ENCODE measurements at regions not wholly inside any gene's neighbourhood (a gene's known extent, or its start where the extent isn't known, plus 50 kb on each side); places are given as distances from the start of the nearest gene placed in this dataset.

- H3K4me3 ChIP-seq (ENCODE audit: low read length): no peak overlapping the region
- DNase-seq (ENCODE audit: low read depth): no peak
- no peak for TF ChIP-seq CTCF (conservative IDR thresholded peaks at IDR 0.05; ENCODE audit: low read depth, low read length)
These were observed 986.5 kb downstream of the TUSC7 start for GRCh38 chr3:117695871-117696645.

- TF ChIP-seq CTCF (conservative IDR thresholded peaks at IDR 0.05; ENCODE audit: low read depth, low read length): no peak
These were observed 987.4 kb downstream of the TUSC7 start for GRCh38 chr3:117696851-117697407.

GRCh38 chr3:117699058-117699457 lies 989.5 kb downstream of the TUSC7 start:
- H3K4me3 ChIP-seq (ENCODE audit: low read length): no peak overlapping the region
- DNase-seq (ENCODE audit: low read depth): no peak
- TF ChIP-seq CTCF (conservative IDR thresholded peaks at IDR 0.05; ENCODE audit: low read depth, low read length): no peak

More at GRCh38 chr3:117696851-117697407, 987.4 kb downstream of the TUSC7 start:
- DNase-seq (ENCODE audit: low read depth): no peak
- H3K4me3 ChIP-seq (ENCODE audit: low read length): no peak overlapping the region

- no peak for TF ChIP-seq CTCF (conservative IDR thresholded peaks at IDR 0.05; ENCODE audit: low read depth, low read length)
- H3K4me3 ChIP-seq (ENCODE audit: low read length): no peak overlapping the region
- DNase-seq (ENCODE audit: low read depth): no peak
These were observed 991.2 kb downstream of the TUSC7 start for GRCh38 chr3:117700573-117701360.

- no peak for TF ChIP-seq CTCF (conservative IDR thresholded peaks at IDR 0.05; ENCODE audit: low read depth, low read length)
- no peak for DNase-seq (ENCODE audit: low read depth)
- no peak overlapping the region for H3K4me3 ChIP-seq (ENCODE audit: low read length)
These were observed 995.4 kb downstream of the TUSC7 start for GRCh38 chr3:117705011-117705410.

GRCh38 chr3:117706037-117706436 lies 996.5 kb downstream of the TUSC7 start:
- TF ChIP-seq CTCF (conservative IDR thresholded peaks at IDR 0.05; ENCODE audit: low read depth, low read length): no peak
- DNase-seq (ENCODE audit: low read depth): no peak
- H3K4me3 ChIP-seq (ENCODE audit: low read length): no peak overlapping the region
